ENCODE measurements at regions not wholly inside any gene's neighbourhood (a gene's known extent, or its start where the extent isn't known, plus 50 kb on each side); places are given as distances from the start of the nearest gene placed in this dataset.

DNA sequence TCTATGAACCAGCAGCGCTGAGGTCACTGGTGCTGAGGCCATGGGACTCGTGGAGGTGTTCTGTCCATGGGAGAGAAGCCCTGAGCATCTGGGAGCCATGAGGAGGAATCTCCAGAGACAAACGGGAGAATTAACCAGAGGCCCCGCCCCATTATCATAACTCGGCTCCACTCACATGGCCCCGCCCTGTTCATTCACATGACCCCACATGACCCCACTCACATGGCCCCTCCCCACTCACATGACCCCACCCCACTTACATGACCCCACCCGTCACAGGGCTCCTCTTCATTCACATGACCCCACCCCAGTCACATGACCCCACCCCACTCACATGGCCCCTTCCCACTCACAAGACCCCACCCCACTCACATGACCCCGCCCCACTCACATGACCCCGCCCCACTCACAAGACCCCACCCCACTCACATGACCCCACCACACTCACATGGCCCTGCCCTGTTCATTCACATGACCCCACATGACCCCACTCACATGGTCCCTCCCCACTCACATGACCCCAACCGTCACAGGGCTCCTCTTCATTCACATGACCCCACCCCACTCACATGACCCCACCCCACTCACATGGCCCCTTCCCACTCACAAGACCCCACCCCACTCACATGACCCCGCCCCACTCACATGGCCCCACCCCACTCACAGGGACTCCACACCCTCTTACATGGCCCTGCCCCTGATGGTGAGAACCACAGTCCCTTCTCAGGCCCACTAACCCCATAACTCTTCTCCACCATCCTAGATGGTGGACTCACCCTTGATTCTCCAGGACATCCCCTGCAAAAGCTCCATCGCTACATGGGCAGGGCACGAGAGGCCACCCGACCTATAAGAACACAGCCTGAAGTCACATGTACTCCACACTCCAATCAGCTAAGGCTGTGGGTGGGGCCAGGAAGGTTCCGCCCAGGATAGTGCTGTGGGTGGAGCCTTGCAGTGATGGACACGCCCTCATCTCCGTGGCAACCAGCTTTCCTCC is 151.1 kb upstream of the SFSWAP start:
- TF ChIP-seq POLR2A (IDR thresholded peaks at IDR 0.05; ENCODE audit: low read length), result no peak
- TF ChIP-seq GATA1 (IDR thresholded peaks at IDR 0.05; ENCODE audit: low read depth, low read length), result no peak
